Tibial nerve (tissue), 4 donors: ENCODE measurements at regions not wholly inside any gene's neighbourhood (a gene's known extent, or its start where the extent isn't known, plus 50 kb on each side); places are given as distances from the start of the nearest gene placed in this dataset.

Experiments
- DNase-seq, 2 donors: peaks; one replicate each; pipeline ENCODE4 v3.0.0-alpha.2; 2019; ENCODE audit warnings: low spot score in 2 of 2
- H3K27ac ChIP-seq, 4 donors: fragments of 200-600 bp; sonication (generic) in 3 of 4; one replicate each; pipeline ENCODE4 v1.5.1; 2017 to 2019; ENCODE audit warnings: mild to moderate bottlenecking in 1 of 4
- H3K27me3 ChIP-seq, 2 donors: fragments of 200-600 bp; sonication (generic) in 1 of 2; one replicate each; pipeline versions ENCODE4 v1.5.1 to v1.6.0; 2017 to 2019
- H3K36me3 ChIP-seq, 3 donors: fragments of 200-600 bp; sonication (generic); one replicate each; pipeline ENCODE4 v1.5.1; 2018 to 2019
- H3K4me1 ChIP-seq, 4 donors: fragments of 200-600 bp; sonication (generic) in 3 of 4; one replicate each; pipeline ENCODE4 v1.5.1; 2017 to 2019
- H3K4me3 ChIP-seq, 4 donors: fragments of 200-600 bp; sonication (generic) in 3 of 4; one replicate each; pipeline ENCODE4 v1.5.1; 2017 to 2019; ENCODE audit warnings: mild to moderate bottlenecking in 1 of 4, moderate library complexity in 1 of 4
- H3K9me3 ChIP-seq, 4 donors: fragments of 200-600 bp; sonication (generic) in 3 of 4; one replicate each; pipeline ENCODE4 v1.5.1; 2017 to 2019
- EP300 ChIP-seq, 2 donors: sonication (generic); formaldehyde crosslinking; IDR thresholded peaks; one replicate each; pipeline ENCODE4 v1.6.1; 2017; ENCODE audit warnings: antibody characterized with exemption in 2 of 2, mild to moderate bottlenecking in 1 of 2
- POLR2A ChIP-seq, 2 donors: fragments of 450-650 bp; IDR thresholded peaks; one replicate each; pipeline ENCODE4 v1.6.1; 2017; ENCODE audit warnings: antibody characterized with exemption in 2 of 2, mild to moderate bottlenecking in 2 of 2, moderate library complexity in 2 of 2
- WGBS, 2 donors: methylation state at CpG; one replicate each; pipeline ENCODE4 v1.1.5; 2018; 5-methylcytosine and 5-hydroxymethylcytosine counted together
- TF ChIP-seq, protein P1 (sequence below), 5 experiments: fragments of 200-600 bp in 3 of 5; fragments of 450-650 bp in 2 of 5; sonication (generic) in 3 of 5; IDR thresholded peaks; one replicate each; pipeline ENCODE4 v1.5.1; 2016 to 2019; ENCODE audit warnings: antibody characterized with exemption in 5 of 5, mild to moderate bottlenecking in 3 of 5, moderate library complexity in 2 of 5

GRCh38 chr5:157923765-157924164, 64.8 kb upstream of the CLINT1 start:
- DNase-seq, result no peak
- Histone ChIP-seq H3K36me3 (no peaks in the 10 kb centered on the region), H3K4me1 (peaks cover 0 to 2% (median under 1%) of the 10 kb centered on the region in 4 donors), H3K27me3 (no peaks in the 10 kb centered on the region), H3K27ac (no peak overlapping the region), H3K4me3 (no peak overlapping the region), H3K9me3 (no peaks in the 10 kb centered on the region)
- 74 to 83% methylated on average over 3 of the region's 3 CpGs for WGBS, 2 donors
- TF ChIP-seq EP300 (IDR thresholded peaks at IDR 0.05), result no peak
- TF ChIP-seq, protein P1, sequence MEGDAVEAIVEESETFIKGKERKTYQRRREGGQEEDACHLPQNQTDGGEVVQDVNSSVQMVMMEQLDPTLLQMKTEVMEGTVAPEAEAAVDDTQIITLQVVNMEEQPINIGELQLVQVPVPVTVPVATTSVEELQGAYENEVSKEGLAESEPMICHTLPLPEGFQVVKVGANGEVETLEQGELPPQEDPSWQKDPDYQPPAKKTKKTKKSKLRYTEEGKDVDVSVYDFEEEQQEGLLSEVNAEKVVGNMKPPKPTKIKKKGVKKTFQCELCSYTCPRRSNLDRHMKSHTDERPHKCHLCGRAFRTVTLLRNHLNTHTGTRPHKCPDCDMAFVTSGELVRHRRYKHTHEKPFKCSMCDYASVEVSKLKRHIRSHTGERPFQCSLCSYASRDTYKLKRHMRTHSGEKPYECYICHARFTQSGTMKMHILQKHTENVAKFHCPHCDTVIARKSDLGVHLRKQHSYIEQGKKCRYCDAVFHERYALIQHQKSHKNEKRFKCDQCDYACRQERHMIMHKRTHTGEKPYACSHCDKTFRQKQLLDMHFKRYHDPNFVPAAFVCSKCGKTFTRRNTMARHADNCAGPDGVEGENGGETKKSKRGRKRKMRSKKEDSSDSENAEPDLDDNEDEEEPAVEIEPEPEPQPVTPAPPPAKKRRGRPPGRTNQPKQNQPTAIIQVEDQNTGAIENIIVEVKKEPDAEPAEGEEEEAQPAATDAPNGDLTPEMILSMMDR (IDR thresholded peaks at IDR 0.05), result no peak
- TF ChIP-seq POLR2A (IDR thresholded peaks at IDR 0.05), result no peak

DNA sequence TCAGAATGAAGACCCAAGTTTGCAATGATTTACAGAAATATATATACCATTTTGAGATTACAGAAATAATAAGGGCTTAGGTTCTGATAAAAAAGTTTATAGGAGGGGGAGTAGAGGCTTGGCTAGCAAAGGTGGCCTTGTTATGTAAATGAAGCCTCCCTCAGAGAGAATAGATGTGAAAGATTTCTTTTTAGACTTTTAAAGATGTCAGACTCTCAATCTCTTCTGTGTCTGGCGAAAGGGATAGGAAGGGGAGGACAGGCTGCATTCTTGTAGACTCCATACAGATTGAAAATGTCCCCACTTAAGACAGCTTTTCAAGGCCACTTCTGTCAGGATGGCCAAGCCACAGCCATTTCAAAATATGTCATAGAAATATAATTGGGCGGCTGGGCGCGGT, 63.1 kb upstream of the CLINT1 start:
- Histone ChIP-seq H3K9me3 (no peaks in the 10 kb centered on the region), H3K4me1 (peaks cover 0 to 18% (median 3%) of the 10 kb centered on the region in 4 donors), H3K27me3 (no peaks in the 10 kb centered on the region), H3K36me3 (no peaks in the 10 kb centered on the region), H3K27ac (no peak overlapping the region), H3K4me3 (no peak overlapping the region)
- TF ChIP-seq EP300 (IDR thresholded peaks at IDR 0.05) (no peak), POLR2A (IDR thresholded peaks at IDR 0.05) (no peak)
- TF ChIP-seq, protein P1 (IDR thresholded peaks at IDR 0.05), result no peak
- DNase-seq, result no peak
- 92 to 93% methylated on average over 4 of the region's 4 CpGs for WGBS, 2 donors

DNA sequence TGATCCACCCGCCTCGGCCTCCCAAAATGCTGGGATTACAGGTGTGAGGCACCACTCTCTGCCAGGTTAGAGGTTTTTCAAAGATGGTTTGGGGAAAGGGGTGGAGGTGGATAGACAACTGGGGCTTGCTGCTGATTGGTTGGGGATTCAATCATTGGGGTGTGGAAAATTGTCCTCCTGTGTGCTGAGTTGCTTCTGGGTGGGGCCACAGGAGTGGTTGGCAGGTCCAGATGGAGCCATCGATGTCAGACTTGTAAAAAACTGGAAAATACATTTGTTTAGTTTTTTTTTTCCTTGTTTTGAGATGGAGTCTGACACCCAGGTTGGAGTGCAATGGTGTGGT, 61.9 kb upstream of the CLINT1 start:
- Histone ChIP-seq H3K36me3 (no peaks in the 10 kb centered on the region), H3K27me3 (no peaks in the 10 kb centered on the region), H3K4me3 (no peak overlapping the region), H3K9me3 (no peaks in the 10 kb centered on the region), H3K27ac (no peak overlapping the region), H3K4me1 (peaks cover 0 to 25% (median 3%) of the 10 kb centered on the region in 4 donors)
- no peak for DNase-seq
- TF ChIP-seq POLR2A (IDR thresholded peaks at IDR 0.05), result no peak
- TF ChIP-seq, protein P1 (IDR thresholded peaks at IDR 0.05), result no peak
- 90 to 94% methylated on average over 3 of the region's 3 CpGs for WGBS, 2 donors

- TF ChIP-seq, protein P1 (IDR thresholded peaks at IDR 0.05), result no peak
- TF ChIP-seq POLR2A (IDR thresholded peaks at IDR 0.05) (no peak), EP300 (IDR thresholded peaks at IDR 0.05) (no peak)
- DNase-seq, result no peak
- Histone ChIP-seq H3K9me3 (no peaks in the 10 kb centered on the region), H3K27ac (peak overlapping the region in 1 of 4 donors; percentile 48), H3K4me1 (peaks cover 0 to 33% (median 3%) of the 10 kb centered on the region in 4 donors), H3K27me3 (no peaks in the 10 kb centered on the region), H3K4me3 (no peak overlapping the region), H3K36me3 (no peaks in the 10 kb centered on the region)
- 53 to 62% methylated on average over 19 of the region's 19 CpGs for WGBS, 2 donors
These were observed 60.1 kb upstream of the CLINT1 start for GRCh38 chr5:157918811-157919742.
